KMS-11 (cell line): ENCODE measurements at regions not wholly inside any gene's neighbourhood (a gene's known extent, or its start where the extent isn't known, plus 50 kb on each side); places are given as distances from the start of the nearest gene placed in this dataset.

Source experiments
- H2AFZ ChIP-seq: fragments of 200-600 bp; sonication (generic); 2 replicates; pipeline ENCODE4 v1.6.1; 2016; ENCODE audit warnings: antibody characterized with exemption, mixed run types, low read depth
- H3K27ac ChIP-seq: fragments of 200-600 bp; sonication (generic); 2 replicates; pipeline ENCODE4 v1.6.1; 2016; ENCODE audit warnings: mild to moderate bottlenecking, mixed run types
- H3K27me3 ChIP-seq: fragments of 200-600 bp; sonication (generic); 2 replicates; pipeline ENCODE4 v1.6.1; 2017; ENCODE audit warnings: mild to moderate bottlenecking, low read depth, mixed run types, moderate library complexity; ENCODE audit not compliant: insufficient read depth
- H3K36me3 ChIP-seq: fragments of 200-600 bp; sonication (generic); 2 replicates; pipeline ENCODE4 v1.6.1; 2017; ENCODE audit warnings: mild to moderate bottlenecking, mixed run types; ENCODE audit not compliant: insufficient read depth
- H3K4me1 ChIP-seq: fragments of 200-600 bp; sonication (generic); 2 replicates; pipeline ENCODE4 v1.6.1; 2016; ENCODE audit warnings: mild to moderate bottlenecking, low read depth, mixed run types; ENCODE audit not compliant: poor library complexity, severe bottlenecking
- H3K4me2 ChIP-seq: fragments of 200-600 bp; sonication (generic); 2 replicates; pipeline ENCODE4 v1.7.0; 2016; ENCODE audit warnings: mild to moderate bottlenecking, mixed run types
- H3K4me3 ChIP-seq: fragments of 200-600 bp; sonication (generic); IDR thresholded peaks from 2 replicates; pipeline ENCODE4 v1.6.1; 2017; ENCODE audit warnings: low read depth, low read length, mixed read lengths; ENCODE audit not compliant: insufficient read depth
- H3K79me2 ChIP-seq: fragments of 200-600 bp; sonication (generic); 2 replicates; pipeline ENCODE4 v1.6.1; 2016; ENCODE audit warnings: low read depth, mixed run types; ENCODE audit not compliant: insufficient read depth
- H3K9ac ChIP-seq: fragments of 200-600 bp; sonication (generic); 2 replicates; pipeline ENCODE4 v1.6.1; 2016; ENCODE audit warnings: mild to moderate bottlenecking, mixed run types
- H4K20me1 ChIP-seq: fragments of 200-600 bp; sonication (generic); 2 replicates; pipeline ENCODE4 v1.6.1; 2016; ENCODE audit warnings: mild to moderate bottlenecking, mixed run types; ENCODE audit not compliant: insufficient read depth
- TF ChIP-seq, protein P1 (sequence below): fragments of 200-600 bp; sonication (generic); conservative IDR thresholded peaks from 2 replicates; pipeline ENCODE4 v1.6.1; 2017; ENCODE audit warnings: low read depth, mild to moderate bottlenecking, antibody characterized with exemption, low read length, moderate library complexity, mixed read lengths

GRCh38 chr20:24098886-24099285 lies 110.3 kb upstream of the GGTLC1 start:
- peaks cover 5% of the 10 kb centered on the region for H3K4me1 ChIP-seq
- H3K4me2 ChIP-seq = no peak overlapping the region
- no peaks in the 10 kb centered on the region for H3K36me3 ChIP-seq
- H4K20me1 ChIP-seq = no peaks in the 10 kb centered on the region
- H3K4me3 ChIP-seq = no peak overlapping the region
- no peak overlapping the region for H3K27ac ChIP-seq
- no peaks in the 10 kb centered on the region for H3K27me3 ChIP-seq
- H3K79me2 ChIP-seq = no peaks in the 10 kb centered on the region
- H3K9ac ChIP-seq = no peak overlapping the region
- H2AFZ ChIP-seq = no peak overlapping the region
- TF ChIP-seq, protein P1, sequence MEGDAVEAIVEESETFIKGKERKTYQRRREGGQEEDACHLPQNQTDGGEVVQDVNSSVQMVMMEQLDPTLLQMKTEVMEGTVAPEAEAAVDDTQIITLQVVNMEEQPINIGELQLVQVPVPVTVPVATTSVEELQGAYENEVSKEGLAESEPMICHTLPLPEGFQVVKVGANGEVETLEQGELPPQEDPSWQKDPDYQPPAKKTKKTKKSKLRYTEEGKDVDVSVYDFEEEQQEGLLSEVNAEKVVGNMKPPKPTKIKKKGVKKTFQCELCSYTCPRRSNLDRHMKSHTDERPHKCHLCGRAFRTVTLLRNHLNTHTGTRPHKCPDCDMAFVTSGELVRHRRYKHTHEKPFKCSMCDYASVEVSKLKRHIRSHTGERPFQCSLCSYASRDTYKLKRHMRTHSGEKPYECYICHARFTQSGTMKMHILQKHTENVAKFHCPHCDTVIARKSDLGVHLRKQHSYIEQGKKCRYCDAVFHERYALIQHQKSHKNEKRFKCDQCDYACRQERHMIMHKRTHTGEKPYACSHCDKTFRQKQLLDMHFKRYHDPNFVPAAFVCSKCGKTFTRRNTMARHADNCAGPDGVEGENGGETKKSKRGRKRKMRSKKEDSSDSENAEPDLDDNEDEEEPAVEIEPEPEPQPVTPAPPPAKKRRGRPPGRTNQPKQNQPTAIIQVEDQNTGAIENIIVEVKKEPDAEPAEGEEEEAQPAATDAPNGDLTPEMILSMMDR = no peak

- Histone ChIP-seq H3K9ac (no peak overlapping the region), H4K20me1 (no peaks in the 10 kb centered on the region), H3K36me3 (no peaks in the 10 kb centered on the region), H3K4me2 (no peak overlapping the region), H2AFZ (no peak overlapping the region), H3K79me2 (no peaks in the 10 kb centered on the region), H3K27ac (no peak overlapping the region), H3K27me3 (no peaks in the 10 kb centered on the region), H3K4me1 (peaks cover 5% of the 10 kb centered on the region), H3K4me3 (no peak overlapping the region)
- TF ChIP-seq, protein P1 = no peak
Observed at GRCh38 chr20:24097506-24098245, 109.1 kb upstream of the GGTLC1 start.

GRCh38 chr20:24096864-24097450 lies 108.4 kb upstream of the GGTLC1 start:
- no peak overlapping the region for H2AFZ ChIP-seq
- no peak overlapping the region for H3K4me3 ChIP-seq
- H3K27me3 ChIP-seq = no peaks in the 10 kb centered on the region
- TF ChIP-seq, protein P1 = no peak
- H3K9ac ChIP-seq = no peak overlapping the region
- no peak overlapping the region for H3K27ac ChIP-seq
- no peaks in the 10 kb centered on the region for H3K36me3 ChIP-seq
- no peaks in the 10 kb centered on the region for H3K79me2 ChIP-seq
- peaks cover 5% of the 10 kb centered on the region for H3K4me1 ChIP-seq
- H3K4me2 ChIP-seq = no peak overlapping the region
- H4K20me1 ChIP-seq = no peaks in the 10 kb centered on the region

GRCh38 chr20:24096264-24096663 lies 107.7 kb upstream of the GGTLC1 start:
- Histone ChIP-seq H3K9ac (no peak overlapping the region), H3K27me3 (no peaks in the 10 kb centered on the region), H4K20me1 (no peaks in the 10 kb centered on the region), H2AFZ (no peak overlapping the region), H3K4me3 (no peak overlapping the region), H3K4me2 (no peak overlapping the region), H3K36me3 (no peaks in the 10 kb centered on the region), H3K27ac (no peak overlapping the region), H3K79me2 (no peaks in the 10 kb centered on the region), H3K4me1 (peaks cover 5% of the 10 kb centered on the region)
- TF ChIP-seq, protein P1 = no peak
